Left ventricle myocardium inferior (tissue), 1 donor: ENCODE measurements at regions not wholly inside any gene's neighbourhood (a gene's known extent, or its start where the extent isn't known, plus 50 kb on each side); places are given as distances from the start of the nearest gene placed in this dataset.

Experiments used
- DNase-seq: peaks from one replicate; pipeline ENCODE4 v3.0.0-alpha.2; 2020
- H3K27ac ChIP-seq: fragments of 200-600 bp; replicated peaks from 2 replicates; pipeline ENCODE4 v1.8.0; 2021
- H3K27me3 ChIP-seq: fragments of 200-600 bp; 2 replicates; pipeline ENCODE4 v1.8.0; 2021; ENCODE audit warnings: low read depth
- H3K36me3 ChIP-seq: fragments of 200-600 bp; 2 replicates; pipeline ENCODE4 v1.8.0; 2021
- H3K4me1 ChIP-seq: fragments of 200-600 bp; 2 replicates; pipeline ENCODE4 v1.8.0; 2021
- H3K4me3 ChIP-seq: fragments of 200-600 bp; 2 replicates; pipeline ENCODE4 v1.8.0; 2021; ENCODE audit warnings: mild to moderate bottlenecking, moderate library complexity
- H3K9me3 ChIP-seq: fragments of 200-600 bp; replicated peaks from 2 replicates; pipeline ENCODE4 v1.8.0; 2021
- intact Hi-C: fragments of 100-400 bp; cut with micrococcal nuclease; formaldehyde crosslinking; loops from one replicate; pipeline ENCODE4 v1.11.0; 2022
- TF ChIP-seq, protein P1 (sequence below): fragments of 200-600 bp; IDR thresholded peaks from 2 replicates; pipeline ENCODE4 v1.8.0; 2021; ENCODE audit warnings: antibody characterized with exemption, mild to moderate bottlenecking, borderline replicate concordance
- donor health status: DM: no; HTN: yes; CAD: no; lungs with severe emphysema.

GRCh38 chr7:26916336-26916735 is 51.9 kb upstream of the SKAP2 start:
- DNase-seq, result no peak
- TF ChIP-seq, protein P1, sequence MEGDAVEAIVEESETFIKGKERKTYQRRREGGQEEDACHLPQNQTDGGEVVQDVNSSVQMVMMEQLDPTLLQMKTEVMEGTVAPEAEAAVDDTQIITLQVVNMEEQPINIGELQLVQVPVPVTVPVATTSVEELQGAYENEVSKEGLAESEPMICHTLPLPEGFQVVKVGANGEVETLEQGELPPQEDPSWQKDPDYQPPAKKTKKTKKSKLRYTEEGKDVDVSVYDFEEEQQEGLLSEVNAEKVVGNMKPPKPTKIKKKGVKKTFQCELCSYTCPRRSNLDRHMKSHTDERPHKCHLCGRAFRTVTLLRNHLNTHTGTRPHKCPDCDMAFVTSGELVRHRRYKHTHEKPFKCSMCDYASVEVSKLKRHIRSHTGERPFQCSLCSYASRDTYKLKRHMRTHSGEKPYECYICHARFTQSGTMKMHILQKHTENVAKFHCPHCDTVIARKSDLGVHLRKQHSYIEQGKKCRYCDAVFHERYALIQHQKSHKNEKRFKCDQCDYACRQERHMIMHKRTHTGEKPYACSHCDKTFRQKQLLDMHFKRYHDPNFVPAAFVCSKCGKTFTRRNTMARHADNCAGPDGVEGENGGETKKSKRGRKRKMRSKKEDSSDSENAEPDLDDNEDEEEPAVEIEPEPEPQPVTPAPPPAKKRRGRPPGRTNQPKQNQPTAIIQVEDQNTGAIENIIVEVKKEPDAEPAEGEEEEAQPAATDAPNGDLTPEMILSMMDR, result no peak
- intact Hi-C loops, result no loop called here
- Histone ChIP-seq H3K9me3 (no peaks in the 10 kb centered on the region), H3K27ac (no peak overlapping the region), H3K4me3 (no peak overlapping the region), H3K36me3 (no peaks in the 10 kb centered on the region), H3K4me1 (no peaks in the 10 kb centered on the region), H3K27me3 (peaks cover 52% of the 10 kb centered on the region)
